ENCODE measurements at regions not wholly inside any gene's neighbourhood (a gene's known extent, or its start where the extent isn't known, plus 50 kb on each side); places are given as distances from the start of the nearest gene placed in this dataset.

- ATAC-seq (no peak), DNase-seq (no peak)
- Mint-ChIP-seq H3K4me1 (no peaks in the 10 kb centered on the region), H3K4me3 (no peak overlapping the region), H3K27ac (no peak overlapping the region), H3K9me3 (peaks cover 0 to 5% of the 10 kb centered on the region in 2 donors), H3K27me3 (no peaks in the 10 kb centered on the region)
These were observed 2071.3 kb upstream of the CELF4 start for GRCh38 chr18:39636931-39637330.

DNA sequence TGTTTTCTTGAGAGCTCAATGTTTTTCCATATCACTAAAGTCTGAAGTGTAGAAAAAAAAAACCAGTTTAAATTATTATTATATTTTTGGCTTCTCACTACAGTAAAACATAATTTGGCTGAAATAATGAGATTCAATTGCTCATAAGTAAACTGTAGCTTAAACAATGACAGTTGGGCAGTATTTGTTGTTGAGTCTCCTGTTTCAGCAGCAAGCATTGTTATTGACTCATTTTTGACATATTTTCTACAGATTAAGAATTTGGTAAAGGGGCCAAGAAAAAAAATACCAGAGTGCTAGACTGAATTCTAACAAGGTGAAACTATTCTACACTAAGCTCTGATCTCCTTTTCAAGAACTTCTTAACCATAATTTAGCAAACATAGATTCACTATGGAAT lies 2070.4 kb upstream of the CELF4 start:
- DNase-seq (no peak), ATAC-seq (no peak)
- no peaks in the 10 kb centered on the region for H3K4me1 Mint-ChIP-seq
- no peak overlapping the region for H3K27ac Mint-ChIP-seq
- no peak overlapping the region for H3K4me3 Mint-ChIP-seq
- H3K9me3 Mint-ChIP-seq = peaks cover 0 to 5% of the 10 kb centered on the region in 2 donors
- no peaks in the 10 kb centered on the region for H3K27me3 Mint-ChIP-seq

DNA sequence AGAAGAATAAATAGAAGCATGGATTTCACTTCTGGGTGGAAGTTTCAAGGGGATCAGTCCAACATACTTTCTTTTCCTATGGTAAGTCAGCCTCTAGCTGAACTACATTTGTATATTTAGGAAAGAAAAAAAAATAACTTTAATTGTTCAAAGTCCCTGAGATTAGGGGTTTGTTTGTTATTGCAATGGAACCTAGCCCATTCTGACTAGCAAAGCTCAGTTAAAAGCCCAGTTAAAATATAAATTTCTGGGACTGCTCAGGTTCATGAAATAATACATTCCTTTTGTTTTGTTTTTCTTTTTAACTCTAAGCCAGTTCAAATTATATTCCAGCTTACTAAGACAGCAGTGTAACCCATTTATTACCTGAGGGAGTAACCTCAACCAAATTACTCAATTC lies 2069.6 kb upstream of the CELF4 start:
- DNase-seq (no peak), ATAC-seq (no peak)
- peaks cover 0 to 5% of the 10 kb centered on the region in 2 donors for H3K9me3 Mint-ChIP-seq
- no peaks in the 10 kb centered on the region for H3K4me1 Mint-ChIP-seq
- H3K27me3 Mint-ChIP-seq = no peaks in the 10 kb centered on the region
- no peak overlapping the region for H3K27ac Mint-ChIP-seq
- H3K4me3 Mint-ChIP-seq = no peak overlapping the region

- no peak overlapping the region for H3K27ac Mint-ChIP-seq
- DNase-seq (no peak), ATAC-seq (no peak)
- peaks cover 4% of the 10 kb centered on the region in 2 donors for H3K9me3 Mint-ChIP-seq
- no peak overlapping the region for H3K4me3 Mint-ChIP-seq
- no peaks in the 10 kb centered on the region for H3K27me3 Mint-ChIP-seq
- H3K4me1 Mint-ChIP-seq = no peaks in the 10 kb centered on the region
These were observed 2062.3 kb upstream of the CELF4 start for GRCh38 chr18:39627936-39628335.

GRCh38 chr18:39624961-39625360 lies 2059.4 kb upstream of the CELF4 start:
- no peak overlapping the region for H3K27ac Mint-ChIP-seq
- ATAC-seq (no peak), DNase-seq (no peak)
- H3K4me3 Mint-ChIP-seq = no peak overlapping the region
- peaks cover 4 to 5% of the 10 kb centered on the region in 2 donors for H3K9me3 Mint-ChIP-seq
- no peaks in the 10 kb centered on the region for H3K27me3 Mint-ChIP-seq
- no peaks in the 10 kb centered on the region for H3K4me1 Mint-ChIP-seq

- ATAC-seq (no peak), DNase-seq (no peak)
- no peak overlapping the region for H3K27ac Mint-ChIP-seq
- peaks cover 0 to 13% of the 10 kb centered on the region in 2 donors for H3K9me3 Mint-ChIP-seq
- H3K27me3 Mint-ChIP-seq = no peaks in the 10 kb centered on the region
- H3K4me1 Mint-ChIP-seq = no peaks in the 10 kb centered on the region
- H3K4me3 Mint-ChIP-seq = no peak overlapping the region
These were observed 2056.8 kb upstream of the CELF4 start for GRCh38 chr18:39622431-39622830.

GRCh38 chr18:39620551-39621168 lies 2055.1 kb upstream of the CELF4 start:
- no peak for ATAC-seq
- Mint-ChIP-seq H3K9me3 (peaks cover 0 to 13% of the 10 kb centered on the region in 2 donors), H3K27me3 (no peaks in the 10 kb centered on the region), H3K4me1 (no peaks in the 10 kb centered on the region), H3K27ac (no peak overlapping the region), H3K4me3 (no peak overlapping the region)
- DNase-seq = no peak

GRCh38 chr18:39618265-39619003 lies 2052.8 kb upstream of the CELF4 start:
- DNase-seq (no peak), ATAC-seq (no peak)
- Mint-ChIP-seq H3K27ac (no peak overlapping the region), H3K27me3 (no peaks in the 10 kb centered on the region), H3K4me1 (no peaks in the 10 kb centered on the region), H3K4me3 (no peak overlapping the region), H3K9me3 (peaks cover 0 to 20% of the 10 kb centered on the region in 2 donors)

DNA sequence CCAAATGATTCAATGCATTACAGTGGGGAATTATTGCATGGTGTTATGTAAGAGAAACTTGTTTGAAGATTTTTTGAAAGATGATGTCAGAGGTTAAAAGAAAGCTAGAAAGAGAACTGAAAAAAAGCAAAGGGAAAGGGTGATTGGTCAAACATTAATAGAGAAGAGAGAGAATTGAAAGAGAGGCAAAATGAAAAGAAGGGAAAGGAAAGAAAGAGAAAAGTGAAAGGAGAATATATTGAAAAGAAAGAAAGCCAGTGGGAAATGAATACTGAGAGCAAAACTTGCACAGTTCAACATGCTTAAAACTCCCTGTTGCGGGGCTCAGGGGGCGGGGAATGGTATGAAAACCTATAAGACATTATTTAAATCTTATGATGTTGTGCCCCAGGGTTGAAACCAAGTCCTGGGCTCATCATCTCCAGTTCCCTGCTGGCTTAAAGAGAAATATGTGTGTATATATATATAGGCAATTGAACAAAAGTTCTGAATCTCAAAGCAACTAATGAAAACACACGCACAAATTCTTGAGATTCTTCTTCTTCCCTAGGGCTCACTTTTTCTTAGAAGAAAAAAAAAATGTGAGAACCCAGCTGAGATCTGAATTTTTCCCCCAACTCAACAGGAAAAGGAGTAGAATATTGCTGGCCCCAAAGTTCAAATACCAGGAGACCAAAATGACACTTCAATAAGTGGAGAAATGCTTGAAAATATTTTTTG lies 2045.9 kb upstream of the CELF4 start:
- Mint-ChIP-seq H3K27ac (peak overlapping the region in 1 of 2 donors; percentile 59), H3K4me1 (no peaks in the 10 kb centered on the region), H3K27me3 (no peaks in the 10 kb centered on the region), H3K9me3 (peaks cover 5 to 7% of the 10 kb centered on the region in 2 donors), H3K4me3 (no peak overlapping the region)
- DNase-seq = no peak
- ATAC-seq = no peak

- DNase-seq (no peak), ATAC-seq (no peak)
- Mint-ChIP-seq H3K9me3 (peaks cover 3 to 11% of the 10 kb centered on the region in 2 donors), H3K4me3 (no peak overlapping the region), H3K27ac (no peak overlapping the region), H3K4me1 (no peaks in the 10 kb centered on the region), H3K27me3 (no peaks in the 10 kb centered on the region)
These were observed 2041.4 kb upstream of the CELF4 start for GRCh38 chr18:39607034-39607433.

DNA sequence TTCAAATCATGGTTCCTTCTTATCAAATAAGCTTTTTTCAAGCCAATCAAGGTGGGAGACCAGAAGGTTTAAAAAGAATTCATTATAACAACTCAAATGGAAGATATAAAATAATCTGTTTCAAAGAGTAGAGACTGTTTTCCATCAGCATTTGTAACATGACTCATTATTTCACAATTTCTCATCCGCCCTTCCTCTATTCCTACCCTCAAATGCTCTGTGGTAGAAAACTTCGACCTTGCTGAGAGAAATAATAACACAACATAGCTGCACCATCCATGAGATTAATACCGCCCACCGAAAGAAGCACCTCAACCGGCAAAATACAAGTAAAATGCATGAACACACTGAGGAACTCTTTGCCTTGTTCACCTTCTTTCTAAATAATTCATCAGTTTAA lies 2039.2 kb upstream of the CELF4 start:
- ATAC-seq = no peak

DNA sequence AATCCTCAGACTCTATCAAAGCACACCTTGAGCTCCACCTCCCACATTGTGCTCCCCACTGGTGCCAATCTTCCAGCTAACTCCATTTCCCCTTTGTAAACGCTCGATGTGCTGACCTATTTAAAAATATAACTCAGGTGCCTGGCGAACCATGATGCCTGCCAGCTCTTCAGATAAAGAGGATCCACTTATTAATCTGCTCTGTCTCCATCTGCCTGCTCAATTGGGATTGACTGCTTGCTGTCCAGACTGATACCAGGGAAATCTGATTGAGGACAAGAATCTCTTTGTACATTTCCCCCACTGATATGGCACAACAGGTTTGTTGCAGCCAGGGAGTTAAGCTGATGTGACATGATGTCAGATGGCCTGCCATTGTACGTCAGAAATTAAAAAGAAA lies 2036.5 kb upstream of the CELF4 start:
- Mint-ChIP-seq H3K27me3 (no peaks in the 10 kb centered on the region), H3K4me1 (no peaks in the 10 kb centered on the region)
- no peak for ATAC-seq

More for the DNA sequence above, 2039.2 kb upstream of the CELF4 start:
- no peaks in the 10 kb centered on the region for H3K27me3 Mint-ChIP-seq
- H3K4me3 Mint-ChIP-seq = no peak overlapping the region
- H3K9me3 Mint-ChIP-seq = peaks cover 0 to 18% of the 10 kb centered on the region in 2 donors
- H3K27ac Mint-ChIP-seq = no peak overlapping the region
- no peaks in the 10 kb centered on the region for H3K4me1 Mint-ChIP-seq
- no peak for DNase-seq

DNA sequence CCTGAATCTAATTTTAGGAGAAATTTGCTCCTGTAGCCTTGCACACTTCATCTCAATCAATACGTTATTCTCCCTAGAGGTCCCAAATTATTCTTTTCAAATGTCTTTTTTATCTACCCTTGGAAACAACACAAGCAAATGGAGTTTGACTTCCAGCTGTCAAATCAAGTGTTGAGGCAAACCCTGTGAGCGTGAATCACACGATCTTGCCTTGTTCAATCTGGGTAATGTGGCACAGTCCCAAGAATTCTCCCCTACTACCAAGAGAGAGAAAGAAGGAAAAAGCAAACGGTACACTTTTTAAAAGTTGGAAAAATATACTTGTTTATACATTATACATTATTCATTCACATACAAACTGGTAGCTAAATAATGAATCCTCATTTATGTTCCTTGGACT lies 2035.3 kb upstream of the CELF4 start:
- ATAC-seq (no peak), DNase-seq (no peak)
- Mint-ChIP-seq H3K27me3 (no peaks in the 10 kb centered on the region), H3K27ac (no peak overlapping the region), H3K4me3 (no peak overlapping the region), H3K4me1 (no peaks in the 10 kb centered on the region), H3K9me3 (peaks cover 5 to 18% of the 10 kb centered on the region in 2 donors)

More for the DNA sequence above, 2036.5 kb upstream of the CELF4 start:
- Mint-ChIP-seq H3K9me3 (peaks cover 5 to 18% of the 10 kb centered on the region in 2 donors), H3K27ac (no peak overlapping the region), H3K4me3 (no peak overlapping the region)
- DNase-seq = no peak

- no peak overlapping the region for H3K27ac Mint-ChIP-seq
- H3K27me3 Mint-ChIP-seq = no peaks in the 10 kb centered on the region
- peaks cover 5 to 8% of the 10 kb centered on the region in 2 donors for H3K9me3 Mint-ChIP-seq
- H3K4me1 Mint-ChIP-seq = no peaks in the 10 kb centered on the region
- DNase-seq (no peak), ATAC-seq (no peak)
- no peak overlapping the region for H3K4me3 Mint-ChIP-seq
These were observed 2033.7 kb upstream of the CELF4 start for GRCh38 chr18:39599251-39599650.

DNA sequence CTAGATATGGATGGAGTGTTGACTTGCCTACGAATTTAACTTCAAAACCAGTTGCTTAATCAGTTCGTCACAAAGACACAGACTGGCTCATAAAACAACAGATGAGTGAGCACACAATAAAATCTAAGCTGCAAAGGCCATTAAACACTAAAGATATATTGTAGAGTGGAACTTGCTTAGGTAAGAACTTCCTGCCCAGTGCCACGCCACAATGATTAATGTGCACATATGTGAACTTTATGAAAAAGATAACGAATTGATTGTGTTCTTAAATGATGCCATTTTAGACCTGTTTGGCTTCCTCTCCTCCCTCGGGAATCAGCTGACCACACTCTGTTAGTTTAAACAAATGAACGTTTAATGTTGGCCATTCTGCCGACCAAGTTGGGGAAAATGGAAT lies 2031.3 kb upstream of the CELF4 start:
- Mint-ChIP-seq H3K4me3 (no peak overlapping the region), H3K9me3 (peaks cover 10% of the 10 kb centered on the region in 2 donors), H3K27ac (no peak overlapping the region), H3K4me1 (no peaks in the 10 kb centered on the region), H3K27me3 (no peaks in the 10 kb centered on the region)
- ATAC-seq (no peak), DNase-seq (no peak)

- Mint-ChIP-seq H3K4me1 (no peaks in the 10 kb centered on the region), H3K9me3 (peaks cover 10 to 15% of the 10 kb centered on the region in 2 donors), H3K27me3 (no peaks in the 10 kb centered on the region), H3K4me3 (no peak overlapping the region), H3K27ac (no peak overlapping the region)
- ATAC-seq (no peak), DNase-seq (no peak)
These were observed 2030.6 kb upstream of the CELF4 start for GRCh38 chr18:39596221-39596620.
